ENCODE measurements at regions not wholly inside any gene's neighbourhood (a gene's known extent, or its start where the extent isn't known, plus 50 kb on each side); places are given as distances from the start of the nearest gene placed in this dataset.

DNA sequence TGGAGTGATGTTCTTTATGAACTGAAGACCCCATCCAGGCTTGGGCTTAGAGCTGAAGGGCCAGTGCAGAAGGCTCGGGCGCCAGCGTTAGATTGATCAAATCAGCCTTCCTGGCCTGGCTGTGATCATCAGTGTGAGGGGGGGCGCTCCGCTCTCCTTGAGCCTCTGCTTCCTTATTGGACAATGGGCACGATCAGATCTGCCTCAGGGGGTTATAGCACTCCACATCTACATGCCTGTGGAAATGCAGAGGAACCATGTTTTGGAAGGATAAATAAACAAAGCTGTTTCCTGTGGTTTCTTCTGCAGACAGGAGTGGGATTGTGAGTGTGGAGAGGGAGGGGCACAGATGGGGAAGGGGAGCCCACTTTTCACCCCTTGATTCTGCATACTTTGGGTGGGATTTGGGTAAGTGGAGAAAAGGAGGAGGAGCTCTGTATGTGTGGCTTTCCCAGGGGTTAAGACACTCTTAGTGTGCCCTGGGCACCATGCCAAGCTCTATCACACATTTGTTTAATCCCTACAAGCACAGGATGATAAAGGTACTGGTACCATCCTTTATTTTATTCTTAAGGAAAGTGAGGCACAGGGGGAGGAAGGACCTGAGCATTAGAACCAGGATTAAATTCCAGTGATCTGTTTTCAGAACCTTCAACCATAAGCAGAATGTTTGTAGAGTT is 150.5 kb downstream of the EN1 start:
- no peak for DNase-seq

DNA sequence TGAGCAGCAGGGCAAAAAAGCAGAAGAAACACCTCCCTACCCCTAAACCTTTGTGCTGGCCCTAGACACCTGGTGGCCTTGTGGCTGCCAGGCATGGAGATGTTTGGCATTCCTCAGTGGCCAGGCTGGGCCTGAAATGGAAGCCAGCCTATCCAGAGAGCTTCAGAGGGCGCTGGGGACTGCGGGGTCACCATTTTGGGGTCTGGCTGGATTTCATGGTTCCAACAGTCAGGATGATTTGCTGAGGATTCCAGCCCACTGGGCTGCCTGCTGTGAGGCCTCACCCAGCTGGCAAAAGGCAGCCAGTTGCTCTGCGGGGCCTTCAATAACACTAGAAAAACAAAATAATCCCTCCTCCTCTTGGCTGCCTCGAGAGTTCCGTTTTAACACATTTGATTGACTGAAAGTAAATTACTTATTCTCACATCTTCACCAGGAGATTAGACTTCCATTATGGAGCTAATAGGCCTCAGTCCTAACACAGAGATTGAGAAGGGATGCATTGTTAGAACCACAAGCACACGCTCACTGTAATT is 154.1 kb downstream of the EN1 start:
- no peak for DNase-seq

GRCh38 chr2:118689874-118690273 is 157.6 kb downstream of the EN1 start:
- no peak for DNase-seq

- no peak for DNase-seq
These were observed 158.0 kb downstream of the EN1 start for GRCh38 chr2:118689456-118689855.

- DNase-seq: no peak
These were observed 158.4 kb downstream of the EN1 start for GRCh38 chr2:118689033-118689432.

- DNase-seq: no peak
These were observed 159.8 kb downstream of the EN1 start for GRCh38 chr2:118687698-118688097.

DNA sequence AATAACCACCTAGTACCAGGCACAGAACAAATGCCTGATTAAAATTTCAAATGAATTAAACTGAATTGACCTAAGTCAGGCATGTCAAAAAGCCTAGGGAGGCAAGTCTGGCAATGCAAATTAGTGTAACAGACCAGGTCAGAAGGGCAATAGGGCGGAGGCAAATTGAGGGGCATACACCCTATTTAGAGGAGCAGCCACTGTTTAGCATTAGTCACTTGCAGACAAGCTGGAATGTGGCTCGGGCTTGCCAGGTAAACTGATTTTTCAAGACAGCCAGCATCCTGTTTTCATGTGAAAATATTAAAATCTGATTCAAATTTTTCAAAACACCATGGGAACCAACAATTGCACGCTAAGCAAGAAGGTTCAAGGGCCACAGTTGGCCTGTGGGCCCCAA is 160.3 kb downstream of the EN1 start:
- no peak for DNase-seq

GRCh38 chr2:118686346-118686745 is 161.1 kb downstream of the EN1 start:
- no peak for DNase-seq

GRCh38 chr2:118683460-118683859 is 164.0 kb downstream of the EN1 start:
- DNase-seq: no peak

GRCh38 chr2:118678985-118679384 is 168.5 kb downstream of the EN1 start:
- no peak for DNase-seq

DNA sequence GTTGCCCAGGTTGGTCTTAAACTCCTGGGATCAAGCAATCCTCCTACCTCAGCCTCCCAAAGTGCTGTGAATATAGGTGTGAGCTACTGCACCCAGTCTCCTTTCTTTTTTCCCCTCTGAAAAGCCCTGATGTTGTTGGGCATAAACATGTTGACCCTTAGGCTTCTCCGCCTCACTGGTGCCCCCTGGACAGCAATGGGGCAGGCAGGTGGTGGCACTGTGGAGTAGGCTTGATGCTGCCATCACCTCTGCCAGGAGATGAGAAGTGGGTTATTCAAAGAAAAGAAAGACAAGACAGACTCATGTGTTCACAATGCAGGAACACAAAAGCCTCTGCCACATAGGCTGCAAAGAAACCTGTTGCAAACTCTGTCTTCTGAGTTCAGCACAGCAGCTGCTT is 169.9 kb downstream of the EN1 start:
- no peak for DNase-seq

DNA sequence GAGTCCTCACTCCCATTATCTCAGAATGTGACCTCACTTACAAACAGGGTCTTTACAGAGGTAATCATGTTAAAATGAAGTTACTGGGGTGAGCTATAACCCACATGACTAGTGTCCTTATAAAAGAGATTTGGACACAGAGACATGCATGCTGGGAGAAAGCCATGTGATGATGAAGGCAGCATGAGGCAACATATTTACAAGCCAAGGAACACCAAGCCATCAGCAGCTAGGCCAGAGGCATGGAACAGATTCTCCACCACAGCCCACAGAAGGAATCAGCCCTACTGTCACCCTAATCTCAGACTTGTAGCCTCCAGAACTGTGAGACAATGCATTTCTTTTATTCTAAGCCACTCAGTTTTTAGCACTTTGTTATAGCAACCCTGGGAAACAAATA is 171.9 kb downstream of the EN1 start:
- DNase-seq: no peak

- DNase-seq: no peak
These were observed 174.8 kb downstream of the EN1 start for GRCh38 chr2:118672571-118673158.

DNA sequence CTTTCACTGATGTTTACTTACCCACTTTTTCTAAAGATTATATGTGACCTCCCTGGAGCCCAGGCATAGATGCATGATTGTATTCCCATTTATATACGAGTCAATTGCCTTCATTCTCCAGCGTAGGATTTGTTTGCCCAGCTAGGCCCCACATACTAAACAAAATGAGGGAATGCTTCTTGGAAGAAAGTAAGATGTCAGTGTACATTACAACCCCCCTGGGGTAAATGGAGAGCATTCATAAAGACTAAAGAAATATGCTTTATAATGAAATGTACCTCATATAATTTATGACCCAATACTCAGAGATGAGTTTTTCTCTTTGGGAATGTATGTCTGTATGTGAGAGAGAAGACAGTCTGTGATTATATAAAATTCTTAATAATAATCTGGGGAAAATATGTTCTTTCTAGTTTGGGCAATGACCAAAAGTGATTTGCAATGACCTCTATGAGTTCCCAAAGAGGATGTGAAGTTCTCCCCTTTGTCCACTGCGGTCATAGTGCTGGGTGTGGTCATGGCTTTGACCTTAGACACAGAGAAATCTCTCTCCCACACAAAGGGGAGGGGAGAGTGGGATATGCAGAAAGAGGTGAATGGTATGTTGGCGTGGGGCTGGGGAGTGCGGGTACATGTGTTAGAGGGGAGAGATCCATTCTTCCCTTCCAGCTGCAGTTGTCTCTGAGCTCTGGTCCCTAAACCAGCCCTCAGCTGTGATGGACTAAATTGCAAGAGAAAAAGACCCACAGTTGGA is 175.6 kb downstream of the EN1 start:
- no peak for DNase-seq

- DNase-seq: no peak
These were observed 176.6 kb downstream of the EN1 start for GRCh38 chr2:118670838-118671237.

- DNase-seq: no peak
These were observed 177.2 kb downstream of the EN1 start for GRCh38 chr2:118670276-118670675.

DNA sequence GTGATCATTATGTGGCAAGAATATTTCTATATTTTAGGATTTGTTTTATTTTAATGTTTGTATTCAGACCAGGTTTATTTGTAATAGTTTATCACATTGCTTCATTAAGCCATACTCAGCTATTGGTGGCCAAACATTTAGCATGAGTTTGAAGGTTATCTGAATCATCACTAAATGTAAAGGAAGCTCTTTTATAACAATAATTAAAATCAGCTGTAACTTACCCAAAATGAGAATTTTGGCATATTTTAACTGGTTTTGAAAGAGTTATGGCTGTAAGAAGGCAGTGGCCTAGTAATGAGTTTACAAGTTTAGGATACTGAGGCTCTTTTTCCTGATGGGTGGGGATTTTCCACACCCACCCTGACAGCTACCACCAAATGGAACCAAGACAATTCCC is 177.8 kb downstream of the EN1 start:
- no peak for DNase-seq

DNA sequence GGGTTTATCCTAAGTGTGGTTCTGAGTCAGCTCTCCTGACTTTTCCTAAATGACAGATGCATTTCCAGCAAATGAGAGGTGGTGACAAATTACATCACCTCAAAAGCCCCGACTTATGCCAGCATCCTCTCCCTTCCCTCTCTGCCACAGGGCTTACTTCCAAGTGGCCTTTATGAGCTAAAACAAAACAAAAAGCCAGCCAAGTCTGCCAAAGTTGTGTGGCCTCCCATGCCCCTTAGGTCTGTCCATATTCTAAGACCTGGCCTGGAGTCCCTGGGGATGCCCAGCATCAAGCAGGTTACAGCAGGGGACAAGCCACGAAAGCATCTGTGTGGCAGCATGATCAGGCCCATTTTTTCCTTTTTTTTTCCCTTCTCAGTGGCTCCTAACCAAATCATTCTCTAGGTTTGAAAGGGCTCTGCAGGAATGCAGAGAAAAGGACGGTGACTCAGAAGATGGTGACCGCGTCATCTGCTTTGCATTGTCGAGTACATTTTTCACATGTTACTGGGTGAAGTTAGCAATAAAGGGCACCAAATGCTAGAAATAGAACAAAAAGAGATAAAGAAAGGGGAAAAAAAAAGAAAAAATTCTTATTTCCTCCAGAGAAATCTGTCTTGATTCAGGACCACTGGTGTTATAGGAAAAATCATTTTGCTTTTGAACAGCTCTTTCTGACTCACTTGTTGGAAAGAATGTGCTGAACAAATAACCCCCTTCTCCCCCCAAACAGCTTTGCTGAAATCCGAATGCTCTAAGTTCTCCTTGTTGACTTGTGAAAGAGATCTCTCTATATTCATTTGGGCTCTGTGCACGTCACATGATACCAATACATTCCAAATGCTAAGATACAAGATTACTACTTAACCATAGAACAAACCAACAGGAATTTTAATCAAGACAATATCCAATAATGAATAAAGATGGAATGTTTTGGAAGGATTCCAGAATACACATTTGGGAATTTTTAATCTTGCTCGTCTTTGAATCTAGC is 178.7 kb downstream of the EN1 start:
- DNase-seq: no peak

DNA sequence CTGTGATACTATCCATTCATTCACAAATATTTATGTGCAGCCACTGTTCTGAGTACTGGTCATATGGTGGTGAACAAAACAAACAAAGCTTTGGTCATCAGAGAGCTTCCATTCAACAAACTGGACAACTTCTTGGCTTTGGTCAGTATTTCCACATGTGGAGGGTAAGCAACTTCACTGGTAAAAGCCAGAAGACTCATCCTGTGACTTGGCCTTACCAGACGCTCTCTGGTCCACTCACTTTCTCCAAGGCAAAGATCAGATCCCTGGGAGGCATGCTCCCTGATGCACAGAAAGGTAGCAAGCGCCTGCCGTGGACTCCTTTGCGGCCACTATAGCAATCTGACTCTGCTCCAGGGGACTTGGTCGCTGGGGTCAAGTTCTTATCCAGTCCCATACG is 179.5 kb downstream of the EN1 start:
- no peak for DNase-seq

DNA sequence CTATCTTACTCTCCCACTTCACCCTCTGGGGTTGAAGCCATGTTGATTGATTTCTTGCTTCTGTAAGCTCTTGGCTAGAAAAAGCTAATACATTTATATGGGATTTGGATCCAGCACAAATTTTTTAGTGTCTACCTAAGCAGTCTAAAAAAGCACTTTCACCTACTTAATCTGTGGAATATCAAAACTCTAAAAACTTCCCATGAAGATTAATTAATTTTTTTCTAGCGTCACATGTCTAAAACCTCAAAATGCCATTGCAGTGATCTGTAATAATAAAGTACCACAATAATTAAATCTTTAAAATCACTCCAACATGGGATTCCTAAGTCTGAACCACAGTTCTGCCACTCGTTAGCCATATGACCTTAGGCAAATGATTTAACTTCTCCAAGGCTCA is 180.1 kb downstream of the EN1 start:
- no peak for DNase-seq

- DNase-seq: no peak
These were observed 181.5 kb downstream of the EN1 start for GRCh38 chr2:118665784-118666529.

DNA sequence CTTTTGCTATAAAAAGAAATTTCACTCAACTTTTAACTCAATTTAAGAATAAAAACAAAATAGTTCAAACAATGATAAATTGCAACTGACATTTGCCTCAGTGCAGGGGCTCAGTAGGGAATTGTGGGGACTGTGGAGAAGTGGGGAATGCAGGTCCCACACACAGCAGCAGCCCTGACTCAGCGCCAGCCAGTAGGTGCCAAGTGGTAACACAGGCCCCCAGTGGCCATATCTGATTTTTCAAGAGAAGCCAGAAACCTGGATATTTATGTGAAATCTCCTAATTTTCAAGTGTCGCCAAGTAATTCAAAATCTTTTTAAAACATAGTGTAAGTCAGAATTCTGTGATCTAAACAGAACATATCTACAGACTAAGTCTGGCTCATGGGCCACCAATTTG is 186.3 kb downstream of the EN1 start:
- DNase-seq: no peak

Measured in NCI-H1048 (cell line).